22Rv1 (cell line): ENCODE measurements at regions not wholly inside any gene's neighbourhood (a gene's known extent, or its start where the extent isn't known, plus 50 kb on each side); places are given as distances from the start of the nearest gene placed in this dataset.

ENCODE experiments used
- CTCF ChIP-seq: fragments of 450-650 bp; IDR thresholded peaks from 2 replicates; pipeline ENCODE4 v1.5.1; 2017; ENCODE audit warnings: mild to moderate bottlenecking
- ZFX ChIP-seq: fragments of 450-650 bp; IDR thresholded peaks from 2 replicates; pipeline ENCODE4 v1.6.1; 2017; ENCODE audit warnings: antibody characterized with exemption, borderline replicate concordance

GRCh38 chr9:88312517-88313103 is 75.6 kb upstream of the SPIN1 start:
- TF ChIP-seq CTCF (no peak), ZFX (no peak)
